G401.6 (cell line): ENCODE measurements at regions not wholly inside any gene's neighbourhood (a gene's known extent, or its start where the extent isn't known, plus 50 kb on each side); places are given as distances from the start of the nearest gene placed in this dataset.

Source experiments
- FAIRE-seq: peaks from 2 replicates; lab custom pipeline; 2012; peaks lifted over from hg19 to GRCh38; lab: Jason Lieb, UNC

DNA sequence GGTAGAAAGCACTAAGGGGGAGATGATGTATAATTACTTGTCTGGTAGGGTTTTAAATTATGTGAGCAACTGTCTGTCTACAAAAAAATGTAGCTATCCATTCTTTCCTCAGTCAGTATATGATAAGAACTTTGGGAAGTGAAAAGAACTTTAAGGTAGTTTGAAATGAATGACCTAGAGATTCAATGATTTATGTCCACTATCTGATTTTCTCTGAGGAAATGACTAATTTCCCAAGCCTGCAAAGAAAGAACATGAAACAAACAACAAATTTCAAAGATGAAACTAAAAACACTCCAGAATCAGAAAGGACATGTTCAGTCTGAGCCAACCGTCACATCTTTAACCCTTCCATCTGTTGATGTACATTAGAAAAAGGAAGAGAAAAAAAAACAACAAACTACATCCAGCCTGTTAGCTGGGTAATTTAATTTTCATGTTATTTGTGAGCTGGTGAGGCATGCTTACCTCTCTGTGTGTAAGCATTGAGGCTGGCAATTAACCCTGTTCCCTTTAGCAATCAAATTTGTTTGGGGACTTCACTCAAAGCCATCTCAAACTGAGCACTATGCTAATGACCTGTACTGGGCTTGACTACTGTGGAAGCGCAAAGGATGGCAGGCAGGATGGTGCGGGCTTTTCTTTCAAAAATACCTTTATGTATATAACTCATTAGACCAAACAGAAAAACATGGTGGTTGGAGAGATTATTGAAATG lies 220.1 kb downstream of the TUSC7 start:
- FAIRE-seq, result no peak

- no peak for FAIRE-seq
Measured at GRCh38 chr3:116930786-116931185, 221.2 kb downstream of the TUSC7 start.

DNA sequence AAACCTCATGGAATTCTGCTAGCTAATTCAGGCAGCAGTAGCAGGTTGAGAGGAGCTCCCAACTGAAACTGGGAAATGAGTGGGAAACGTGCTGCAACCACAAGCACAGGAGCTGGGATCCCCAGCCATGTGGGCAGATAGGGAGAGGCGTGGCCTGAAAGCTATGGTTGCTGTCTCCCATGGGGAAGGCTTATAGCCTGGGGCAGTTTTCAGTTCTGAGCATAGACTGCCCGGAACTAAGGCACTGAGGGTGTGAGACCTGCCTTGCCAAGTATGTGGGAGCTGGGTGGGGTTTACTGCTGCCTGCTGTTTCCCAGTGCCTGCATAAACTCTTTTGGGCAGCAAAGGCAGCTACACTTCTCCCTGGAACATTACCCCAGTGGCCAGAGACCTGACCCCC lies 229.5 kb downstream of the TUSC7 start:
- FAIRE-seq, result no peak

DNA sequence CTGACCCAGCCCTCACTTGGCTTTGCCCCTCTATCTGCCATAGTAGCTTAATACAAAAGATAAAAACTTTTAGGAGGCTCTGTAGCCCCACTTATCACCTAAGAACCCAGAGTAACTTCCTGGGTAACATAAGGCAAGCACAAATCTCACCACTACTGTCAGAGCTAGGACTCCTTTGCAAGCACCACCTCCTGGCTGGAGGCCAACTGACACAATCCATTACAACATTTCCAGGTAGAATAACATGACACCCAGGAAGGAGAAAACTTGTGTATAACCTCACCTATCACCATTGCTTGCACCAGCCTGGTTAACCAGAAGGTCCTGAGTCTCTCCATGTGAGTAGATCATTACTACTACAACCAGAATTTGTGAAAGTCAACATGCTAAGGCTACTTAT lies 230.0 kb downstream of the TUSC7 start:
- no peak for FAIRE-seq

GRCh38 chr3:116940719-116941118 lies 231.1 kb downstream of the TUSC7 start:
- FAIRE-seq, result no peak

- FAIRE-seq, result no peak
Measured at GRCh38 chr3:116946376-116946775, 236.8 kb downstream of the TUSC7 start.

DNA sequence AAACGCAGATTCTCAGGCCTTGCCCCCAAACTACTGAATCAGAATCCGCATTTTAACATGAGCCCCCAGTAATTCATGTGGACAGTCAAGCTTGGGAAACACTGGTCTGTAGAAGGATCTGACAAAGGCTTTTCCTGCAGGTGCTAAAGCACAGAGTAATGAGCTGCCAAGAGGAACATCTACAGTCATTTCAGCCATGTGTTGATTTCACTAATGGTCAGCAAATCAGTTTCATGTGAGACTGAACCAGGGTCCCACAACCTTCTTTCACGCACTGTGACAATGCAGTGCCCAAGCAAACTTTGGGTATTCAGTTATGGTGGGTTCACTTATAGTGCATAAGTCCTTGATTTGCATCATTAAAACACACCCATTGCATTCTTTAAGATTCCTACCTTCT lies 237.6 kb downstream of the TUSC7 start:
- FAIRE-seq, result no peak

DNA sequence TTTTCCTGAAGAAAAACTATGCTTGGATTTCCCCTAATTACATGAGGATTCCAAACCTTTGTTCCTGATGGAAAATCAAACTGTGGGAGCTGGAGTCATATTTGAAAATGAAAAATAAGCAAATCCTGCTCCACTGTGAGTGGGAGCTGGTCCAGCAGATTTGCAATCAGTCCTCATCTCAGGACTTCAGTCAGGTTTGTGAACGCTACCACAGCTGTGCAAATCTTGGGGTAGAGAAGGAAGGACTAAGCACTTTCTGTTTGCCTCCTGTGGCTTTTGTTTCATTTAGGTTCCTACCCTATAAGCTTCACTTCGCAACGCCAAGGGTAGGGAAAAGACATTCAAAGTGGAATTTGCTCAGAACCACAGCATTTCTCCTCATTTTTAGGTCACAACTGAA lies 238.2 kb downstream of the TUSC7 start:
- FAIRE-seq, result no peak

GRCh38 chr3:116950301-116951055 lies 240.9 kb downstream of the TUSC7 start:
- no peak for FAIRE-seq

GRCh38 chr3:116951610-116952009 lies 242.0 kb downstream of the TUSC7 start:
- no peak for FAIRE-seq

DNA sequence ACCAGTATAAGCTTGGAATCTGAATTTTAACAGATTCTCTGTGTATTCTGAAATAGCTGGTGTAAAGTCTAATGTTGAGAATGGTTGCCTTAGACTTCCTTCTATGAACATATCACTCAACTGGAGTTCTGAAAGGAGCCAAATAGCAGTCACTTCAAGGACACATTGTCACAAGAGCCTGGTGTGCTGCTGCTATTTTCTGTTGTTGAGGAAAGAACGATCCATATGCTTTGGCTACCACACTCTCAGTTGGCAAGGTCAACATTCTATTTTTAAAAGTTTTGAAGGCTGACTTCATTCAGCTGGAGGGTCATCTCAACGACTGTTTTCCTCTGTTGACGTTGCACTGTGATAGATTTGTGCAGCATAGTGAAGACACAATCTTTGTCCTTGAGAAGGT lies 248.7 kb downstream of the TUSC7 start:
- FAIRE-seq, result no peak

DNA sequence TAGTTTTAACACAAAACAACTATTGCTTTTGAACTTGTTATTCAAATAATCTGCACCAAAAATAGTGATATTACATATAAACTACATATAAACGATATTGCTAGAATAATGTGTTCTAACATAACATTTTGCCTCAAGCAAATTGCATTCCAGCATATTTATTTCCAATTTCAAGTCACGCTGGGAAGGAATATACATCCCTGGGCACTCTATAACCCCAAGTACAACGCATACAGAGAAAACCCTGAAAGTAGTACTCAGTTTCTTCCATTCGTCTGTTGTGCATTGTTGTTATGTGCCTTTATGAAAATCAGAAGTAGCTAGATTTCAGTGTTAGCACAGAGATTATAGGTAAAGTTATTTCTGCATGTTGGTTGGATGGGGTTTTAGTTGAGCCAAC lies 251.5 kb downstream of the TUSC7 start:
- no peak for FAIRE-seq

GRCh38 chr3:116963802-116964201 lies 254.2 kb downstream of the TUSC7 start:
- FAIRE-seq, result no peak

- FAIRE-seq, result no peak
Measured at GRCh38 chr3:116966649-116967048, 257.1 kb downstream of the TUSC7 start.

- no peak for FAIRE-seq
Measured at GRCh38 chr3:116969135-116969534, 259.6 kb downstream of the TUSC7 start.

- FAIRE-seq, result no peak
Measured at GRCh38 chr3:116969646-116970045, 260.1 kb downstream of the TUSC7 start.

DNA sequence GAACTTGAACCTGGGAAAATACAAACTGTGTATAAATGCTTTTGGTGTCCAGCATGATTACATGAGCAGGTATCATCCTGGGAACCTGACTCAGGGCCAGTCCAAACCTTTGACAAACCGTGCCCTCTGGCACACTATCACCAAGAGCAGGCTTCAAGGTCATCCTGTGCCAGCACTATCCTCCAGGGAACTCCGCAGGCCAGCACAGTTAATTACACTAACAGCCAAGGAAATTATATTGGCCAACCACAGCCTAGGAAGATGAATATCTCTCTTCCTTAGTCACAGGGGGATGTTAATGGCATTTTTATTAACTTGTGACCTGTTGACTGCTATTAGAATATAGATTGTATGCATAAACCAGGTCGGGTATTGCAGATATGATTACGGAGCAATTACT lies 262.0 kb downstream of the TUSC7 start:
- FAIRE-seq, result no peak

- no peak for FAIRE-seq
Measured at GRCh38 chr3:116974702-116975101, 265.1 kb downstream of the TUSC7 start.

DNA sequence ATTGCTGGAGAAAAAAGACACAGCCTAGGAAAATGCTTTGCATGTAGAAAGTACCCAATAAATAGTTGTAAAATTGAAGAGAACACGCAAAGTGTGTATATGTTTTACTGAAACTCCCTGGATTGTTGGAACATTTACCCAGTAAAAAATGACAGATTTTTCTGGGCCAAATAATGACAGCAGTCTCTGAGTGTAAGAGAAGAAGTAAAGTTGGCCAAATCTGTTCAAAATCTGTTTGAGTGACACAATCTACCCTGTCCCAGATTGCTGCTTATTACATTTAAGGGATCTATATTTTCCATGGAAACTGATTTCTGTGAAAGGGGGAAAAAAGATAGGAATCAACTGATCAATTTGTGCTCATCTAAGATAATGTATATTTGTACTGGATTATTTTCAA lies 267.9 kb downstream of the TUSC7 start:
- no peak for FAIRE-seq

DNA sequence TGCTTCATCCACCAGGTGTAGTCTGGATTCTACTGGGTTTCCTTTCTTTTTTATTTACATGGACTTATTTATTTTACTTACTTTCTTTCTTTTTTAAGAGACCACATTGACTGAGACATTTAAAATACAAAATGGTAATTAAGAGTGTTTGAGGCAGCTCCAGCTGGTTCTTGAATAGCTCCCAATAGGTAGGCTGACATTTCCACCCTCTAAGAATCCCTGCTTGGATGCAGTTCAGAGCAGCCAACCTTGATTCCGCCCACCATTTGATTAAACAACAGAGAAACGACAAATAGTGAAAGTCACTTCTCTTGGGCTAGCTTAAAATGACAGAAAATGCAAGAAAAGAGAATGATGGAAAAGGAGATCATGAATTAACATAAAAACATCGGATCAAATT lies 270.5 kb downstream of the TUSC7 start:
- no peak for FAIRE-seq

GRCh38 chr3:116981089-116981488 lies 271.5 kb downstream of the TUSC7 start:
- FAIRE-seq, result no peak

DNA sequence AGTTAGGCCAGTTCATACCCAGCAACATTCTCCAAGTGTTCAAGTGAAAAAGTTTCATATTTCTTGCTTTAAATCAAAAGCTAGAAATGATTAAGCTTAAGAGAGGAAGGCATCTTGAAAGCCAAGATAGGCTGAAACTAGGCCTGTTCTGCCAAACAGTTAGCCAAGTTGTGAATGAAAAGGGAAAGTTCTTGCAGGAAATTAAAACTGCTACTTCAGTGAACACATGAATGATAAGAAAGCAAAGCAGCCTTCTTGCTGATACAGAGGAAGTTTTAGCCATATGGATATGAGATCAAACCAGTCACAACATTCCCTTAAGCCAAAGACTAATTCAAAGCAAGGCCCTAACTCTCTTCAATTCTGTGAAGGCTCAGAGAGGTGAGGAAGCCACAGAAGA lies 274.7 kb downstream of the TUSC7 start:
- FAIRE-seq, result no peak

GRCh38 chr3:116994351-116994879 lies 284.8 kb downstream of the TUSC7 start:
- no peak for FAIRE-seq

DNA sequence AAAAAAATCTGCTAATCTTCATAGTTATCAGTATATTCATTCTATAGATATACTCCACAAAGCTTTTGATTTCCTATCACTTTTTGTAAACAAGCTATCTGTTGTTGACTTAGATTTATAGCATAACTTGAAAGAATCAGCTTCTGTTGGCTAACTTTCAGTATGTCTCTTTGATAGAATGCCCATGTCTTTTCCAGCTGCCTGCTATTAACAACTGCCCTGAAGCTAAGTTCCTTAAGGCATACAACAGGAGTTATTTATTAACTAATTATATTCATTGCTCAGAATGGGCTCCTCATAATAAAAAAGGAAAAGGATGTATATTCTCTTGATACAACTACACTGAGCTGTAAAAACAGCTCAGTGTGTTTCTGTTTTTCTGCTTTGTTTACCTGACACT lies 293.9 kb downstream of the TUSC7 start:
- no peak for FAIRE-seq
